ENCODE measurements at regions not wholly inside any gene's neighbourhood (a gene's known extent, or its start where the extent isn't known, plus 50 kb on each side); places are given as distances from the start of the nearest gene placed in this dataset.

DNA sequence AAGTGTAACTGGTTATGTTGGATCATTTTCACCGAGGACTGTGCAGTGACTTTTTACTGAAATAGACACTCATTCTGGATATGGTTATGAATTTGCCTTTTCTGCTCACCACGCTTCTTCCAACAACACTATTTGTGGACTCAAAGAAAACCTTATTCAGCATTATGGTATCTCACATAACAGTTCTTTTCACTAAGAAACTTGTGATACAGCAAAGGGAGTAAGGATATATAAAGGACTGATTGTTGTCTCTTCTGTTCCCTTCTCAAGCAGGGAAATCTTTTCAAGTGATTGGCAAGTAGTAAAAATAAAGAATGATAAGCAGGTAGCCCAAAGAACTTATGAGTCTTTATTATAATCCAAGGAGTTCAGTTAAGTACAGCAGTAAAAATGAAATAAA is 131.5 kb upstream of the SV2C start:
- FAIRE-seq, result no peak
- Histone ChIP-seq H3K4me3 (no peak overlapping the region), H3K4me2 (no peak overlapping the region), H3K4me1 (no peaks in the 10 kb centered on the region), H3K9me3 (no peaks in the 10 kb centered on the region), H3K27ac (no peak overlapping the region)
- ChIA-PET POLR2A (no interaction called here), CTCF (no interaction called here)
- ATAC-seq, result no peak
- 2% methylated on average over 2 of the region's 2 CpGs for WGBS (ENCODE audit: missing lambda C conversion rate)
- TF ChIP-seq KDM1A (IDR thresholded peaks at IDR 0.05; ENCODE audit: low read depth) (no peak), POLR2A (IDR thresholded peaks at IDR 0.05; ENCODE audit: low read length) (no peak), SMC3 (IDR thresholded peaks at IDR 0.05) (no peak), KDM5A (IDR thresholded peaks at IDR 0.05) (no peak), TP53 (CRISPR knock-in tag; IDR thresholded peaks at IDR 0.05) (no peak), CEBPB (IDR thresholded peaks at IDR 0.05) (no peak), JUNB (IDR thresholded peaks at IDR 0.05) (no peak), POLR2AphosphoS2 (conservative IDR thresholded peaks at IDR 0.05; ENCODE audit: low read length) (no peak), RNF2 (IDR thresholded peaks at IDR 0.05; ENCODE audit: borderline replicate concordance, low read depth) (no peak), CHD4 (IDR thresholded peaks at IDR 0.05; ENCODE audit: borderline replicate concordance) (no peak), GATA3 (IDR thresholded peaks at IDR 0.05; ENCODE audit: borderline replicate concordance) (no peak), ESRRA (IDR thresholded peaks at IDR 0.05; ENCODE audit: borderline replicate concordance, low read length) (no peak), FOXS1 (CRISPR knock-in tag; IDR thresholded peaks at IDR 0.05) (no peak), MAFK (IDR thresholded peaks at IDR 0.05; ENCODE audit: partially characterized antibody) (no peak), RARB (CRISPR knock-in tag; IDR thresholded peaks at IDR 0.05) (no peak)
- TF ChIP-seq, protein P1, sequence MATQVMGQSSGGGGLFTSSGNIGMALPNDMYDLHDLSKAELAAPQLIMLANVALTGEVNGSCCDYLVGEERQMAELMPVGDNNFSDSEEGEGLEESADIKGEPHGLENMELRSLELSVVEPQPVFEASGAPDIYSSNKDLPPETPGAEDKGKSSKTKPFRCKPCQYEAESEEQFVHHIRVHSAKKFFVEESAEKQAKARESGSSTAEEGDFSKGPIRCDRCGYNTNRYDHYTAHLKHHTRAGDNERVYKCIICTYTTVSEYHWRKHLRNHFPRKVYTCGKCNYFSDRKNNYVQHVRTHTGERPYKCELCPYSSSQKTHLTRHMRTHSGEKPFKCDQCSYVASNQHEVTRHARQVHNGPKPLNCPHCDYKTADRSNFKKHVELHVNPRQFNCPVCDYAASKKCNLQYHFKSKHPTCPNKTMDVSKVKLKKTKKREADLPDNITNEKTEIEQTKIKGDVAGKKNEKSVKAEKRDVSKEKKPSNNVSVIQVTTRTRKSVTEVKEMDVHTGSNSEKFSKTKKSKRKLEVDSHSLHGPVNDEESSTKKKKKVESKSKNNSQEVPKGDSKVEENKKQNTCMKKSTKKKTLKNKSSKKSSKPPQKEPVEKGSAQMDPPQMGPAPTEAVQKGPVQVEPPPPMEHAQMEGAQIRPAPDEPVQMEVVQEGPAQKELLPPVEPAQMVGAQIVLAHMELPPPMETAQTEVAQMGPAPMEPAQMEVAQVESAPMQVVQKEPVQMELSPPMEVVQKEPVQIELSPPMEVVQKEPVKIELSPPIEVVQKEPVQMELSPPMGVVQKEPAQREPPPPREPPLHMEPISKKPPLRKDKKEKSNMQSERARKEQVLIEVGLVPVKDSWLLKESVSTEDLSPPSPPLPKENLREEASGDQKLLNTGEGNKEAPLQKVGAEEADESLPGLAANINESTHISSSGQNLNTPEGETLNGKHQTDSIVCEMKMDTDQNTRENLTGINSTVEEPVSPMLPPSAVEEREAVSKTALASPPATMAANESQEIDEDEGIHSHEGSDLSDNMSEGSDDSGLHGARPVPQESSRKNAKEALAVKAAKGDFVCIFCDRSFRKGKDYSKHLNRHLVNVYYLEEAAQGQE (IDR thresholded peaks at IDR 0.05), result no peak
- TF ChIP-seq, protein P2, sequence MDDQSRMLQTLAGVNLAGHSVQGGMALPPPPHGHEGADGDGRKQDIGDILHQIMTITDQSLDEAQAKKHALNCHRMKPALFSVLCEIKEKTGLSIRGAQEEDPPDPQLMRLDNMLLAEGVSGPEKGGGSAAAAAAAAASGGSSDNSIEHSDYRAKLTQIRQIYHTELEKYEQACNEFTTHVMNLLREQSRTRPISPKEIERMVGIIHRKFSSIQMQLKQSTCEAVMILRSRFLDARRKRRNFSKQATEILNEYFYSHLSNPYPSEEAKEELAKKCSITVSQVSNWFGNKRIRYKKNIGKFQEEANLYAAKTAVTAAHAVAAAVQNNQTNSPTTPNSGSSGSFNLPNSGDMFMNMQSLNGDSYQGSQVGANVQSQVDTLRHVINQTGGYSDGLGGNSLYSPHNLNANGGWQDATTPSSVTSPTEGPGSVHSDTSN (IDR thresholded peaks at IDR 0.05), result no peak
- TF ChIP-seq, protein P3, sequence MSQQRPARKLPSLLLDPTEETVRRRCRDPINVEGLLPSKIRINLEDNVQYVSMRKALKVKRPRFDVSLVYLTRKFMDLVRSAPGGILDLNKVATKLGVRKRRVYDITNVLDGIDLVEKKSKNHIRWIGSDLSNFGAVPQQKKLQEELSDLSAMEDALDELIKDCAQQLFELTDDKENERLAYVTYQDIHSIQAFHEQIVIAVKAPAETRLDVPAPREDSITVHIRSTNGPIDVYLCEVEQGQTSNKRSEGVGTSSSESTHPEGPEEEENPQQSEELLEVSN (IDR thresholded peaks at IDR 0.05; ENCODE audit: borderline replicate concordance, low read depth), result no peak
- DNase-seq (ENCODE audit: low read depth in 1 of 2, low spot score in 1 of 2), result no peak

DNA sequence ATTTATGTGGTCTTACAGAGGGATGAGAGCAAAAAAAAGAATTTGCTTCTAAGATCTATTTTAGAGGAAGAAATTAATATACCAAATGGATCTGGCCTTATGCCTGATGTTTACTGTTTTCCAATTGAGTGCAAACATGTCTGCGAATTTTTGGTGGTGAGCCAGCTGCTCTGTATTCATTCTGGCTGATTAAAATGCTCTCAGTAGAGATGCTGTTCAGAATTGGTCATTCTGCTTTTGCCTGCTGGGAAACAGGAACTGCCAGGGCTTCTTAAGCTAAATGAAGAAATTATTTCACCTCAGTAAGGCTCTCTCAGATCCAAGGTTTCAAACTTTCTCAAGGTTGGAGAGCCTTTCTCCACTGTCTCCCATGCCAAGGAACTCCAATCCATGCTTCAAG is 132.0 kb upstream of the SV2C start:
- TF ChIP-seq GATA3 (IDR thresholded peaks at IDR 0.05; ENCODE audit: borderline replicate concordance), result no peak
- TF ChIP-seq RFX5 (IDR thresholded peaks at IDR 0.05), result no peak
- no peak for TF ChIP-seq ZNF302 (CRISPR knock-in tag; IDR thresholded peaks at IDR 0.05)
- TF ChIP-seq SMC3 (IDR thresholded peaks at IDR 0.05), result no peak
- TF ChIP-seq, protein P2 (IDR thresholded peaks at IDR 0.05), result no peak
- TF ChIP-seq FOXS1 (CRISPR knock-in tag; IDR thresholded peaks at IDR 0.05), result no peak
- no peak for TF ChIP-seq FOSL2 (IDR thresholded peaks at IDR 0.05)
- no peak for TF ChIP-seq FOSL2 (CRISPR knock-in tag; IDR thresholded peaks at IDR 0.05)
- TF ChIP-seq, protein P3 (IDR thresholded peaks at IDR 0.05; ENCODE audit: borderline replicate concordance, low read depth), result no peak
- TF ChIP-seq FOSB (CRISPR knock-in tag; IDR thresholded peaks at IDR 0.05), result no peak
- no peak for TF ChIP-seq JUNB (IDR thresholded peaks at IDR 0.05)
- no peak for TF ChIP-seq CHD2 (IDR thresholded peaks at IDR 0.05; ENCODE audit: low read length, partially characterized antibody)
- no peak for TF ChIP-seq ZC3H11A (IDR thresholded peaks at IDR 0.05)
- no peak for TF ChIP-seq RARB (CRISPR knock-in tag; IDR thresholded peaks at IDR 0.05)
- TF ChIP-seq CHD4 (IDR thresholded peaks at IDR 0.05; ENCODE audit: borderline replicate concordance), result no peak
- no peak for TF ChIP-seq RCOR1 (IDR thresholded peaks at IDR 0.05; ENCODE audit: low read depth, low read length)
- TF ChIP-seq, protein P4, sequence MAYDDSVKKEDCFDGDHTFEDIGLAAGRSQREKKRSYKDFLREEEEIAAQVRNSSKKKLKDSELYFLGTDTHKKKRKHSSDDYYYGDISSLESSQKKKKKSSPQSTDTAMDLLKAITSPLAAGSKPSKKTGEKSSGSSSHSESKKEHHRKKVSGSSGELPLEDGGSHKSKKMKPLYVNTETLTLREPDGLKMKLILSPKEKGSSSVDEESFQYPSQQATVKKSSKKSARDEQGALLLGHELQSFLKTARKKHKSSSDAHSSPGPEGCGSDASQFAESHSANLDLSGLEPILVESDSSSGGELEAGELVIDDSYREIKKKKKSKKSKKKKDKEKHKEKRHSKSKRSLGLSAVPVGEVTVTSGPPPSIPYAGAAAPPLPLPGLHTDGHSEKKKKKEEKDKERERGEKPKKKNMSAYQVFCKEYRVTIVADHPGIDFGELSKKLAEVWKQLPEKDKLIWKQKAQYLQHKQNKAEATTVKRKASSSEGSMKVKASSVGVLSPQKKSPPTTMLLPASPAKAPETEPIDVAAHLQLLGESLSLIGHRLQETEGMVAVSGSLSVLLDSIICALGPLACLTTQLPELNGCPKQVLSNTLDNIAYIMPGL (CRISPR knock-in tag; IDR thresholded peaks at IDR 0.05; ENCODE audit: borderline replicate concordance), result no peak
- TF ChIP-seq HDAC2 (IDR thresholded peaks at IDR 0.05), result no peak
- no peak for TF ChIP-seq CBX2 (IDR thresholded peaks at IDR 0.05; ENCODE audit: borderline replicate concordance, low read depth)
- ChIA-PET CTCF (interaction anchor here (1.2 kb wide), 1 partner anchor 224 kb away, joined by 3 read pairs; no protein-coding TSS in a partner anchor), POLR2A (no interaction called here)
- FAIRE-seq (no peak), ATAC-seq (no peak), DNase-seq (ENCODE audit: low read depth in 1 of 2, low spot score in 1 of 2) (no peak)
- H3K4me3 ChIP-seq, result no peak overlapping the region
- H3K4me2 ChIP-seq, result no peak overlapping the region
- H3K27ac ChIP-seq, result no peak overlapping the region
- no peaks in the 10 kb centered on the region for H3K4me1 ChIP-seq
- H3K9me3 ChIP-seq, result no peaks in the 10 kb centered on the region
- WGBS (ENCODE audit: missing lambda C conversion rate), result 4% methylated on average over 1 of the region's 1 CpG
